Left lung (tissue), 4 donors: ENCODE measurements at regions not wholly inside any gene's neighbourhood (a gene's known extent, or its start where the extent isn't known, plus 50 kb on each side); places are given as distances from the start of the nearest gene placed in this dataset.

ENCODE experiments used
- ATAC-seq: fragments of 200-7000 bp; cut with Tn5 transposase; one replicate; pipeline ENCODE4 v1.9.1; 2020; ENCODE audit warnings: moderate library complexity
- DNase-seq, 4 donors: peaks; one replicate each; pipeline ENCODE4 v3.0.0-alpha.2; 2013 to 2020
- H3K27ac ChIP-seq, 2 donors: fragments of 200-600 bp; sonication (generic) in 1 of 2; one replicate each; pipeline versions ENCODE4 v1.5.0 to v1.8.0; 2020 to 2021
- H3K27me3 ChIP-seq, 2 donors: fragments of 200-600 bp; sonication (generic) in 1 of 2; one replicate each; pipeline versions ENCODE4 v1.5.0 to v1.8.0; 2020 to 2021
- H3K36me3 ChIP-seq, 2 donors: fragments of 200-600 bp; sonication (generic) in 1 of 2; one replicate each; pipeline versions ENCODE4 v1.5.0 to v1.8.0; 2020 to 2021
- H3K4me1 ChIP-seq, 2 donors: fragments of 200-600 bp; one replicate each; pipeline ENCODE4 v1.8.0; 2021
- H3K4me3 ChIP-seq, 2 donors: fragments of 200-600 bp; sonication (generic) in 1 of 2; one replicate each; pipeline versions ENCODE4 v1.5.0 to v1.8.0; 2020 to 2021; ENCODE audit warnings: mild to moderate bottlenecking in 1 of 2
- H3K9me3 ChIP-seq, 2 donors: fragments of 200-600 bp; sonication (generic) in 1 of 2; one replicate each; pipeline versions ENCODE4 v1.5.0 to v1.8.0; 2020 to 2021
- intact Hi-C, 2 donors: fragments of 100-400 bp; cut with DNase I; formaldehyde crosslinking; loops; one replicate each; pipeline versions ENCODE4 v1.11.2 to v1.14.2; 2022
- TF ChIP-seq, protein P1 (sequence below), 2 donors: fragments of 200-600 bp; sonication (generic) in 1 of 2; IDR thresholded peaks; one replicate each; pipeline versions ENCODE4 v1.5.0 to v1.8.0; 2021; ENCODE audit warnings: antibody characterized with exemption in 2 of 2
- donor health status: DM: no; HTN: yes; CAD: no.
- donor health status: DM: no; HTN: no; CAD: no.

DNA sequence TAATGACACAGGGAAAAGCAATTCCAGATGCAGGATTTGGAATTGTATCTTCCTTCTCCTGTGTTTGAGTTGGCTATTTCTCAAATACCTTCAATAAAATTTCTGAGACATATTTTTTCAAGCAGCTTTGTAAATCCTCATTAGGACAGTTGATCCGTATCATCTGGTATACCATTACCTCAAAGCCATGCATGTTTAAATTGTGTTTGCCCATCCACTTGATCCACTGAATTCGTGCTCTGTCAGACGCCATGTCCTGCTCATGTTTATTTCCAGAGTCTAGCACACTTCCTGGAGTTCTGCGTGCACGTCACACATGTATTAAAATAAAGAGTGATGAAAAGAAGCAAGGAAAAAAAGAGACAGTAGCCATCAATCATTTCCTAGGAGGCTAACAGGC lies 141.8 kb upstream of the CDC14C start:
- Histone ChIP-seq H3K9me3 (no peaks in the 10 kb centered on the region), H3K36me3 (no peaks in the 10 kb centered on the region), H3K27ac (no peak overlapping the region), H3K4me3 (no peak overlapping the region), H3K27me3 (no peaks in the 10 kb centered on the region), H3K4me1 (no peaks in the 10 kb centered on the region)
- intact Hi-C loops: no loop called here
- TF ChIP-seq, protein P1, sequence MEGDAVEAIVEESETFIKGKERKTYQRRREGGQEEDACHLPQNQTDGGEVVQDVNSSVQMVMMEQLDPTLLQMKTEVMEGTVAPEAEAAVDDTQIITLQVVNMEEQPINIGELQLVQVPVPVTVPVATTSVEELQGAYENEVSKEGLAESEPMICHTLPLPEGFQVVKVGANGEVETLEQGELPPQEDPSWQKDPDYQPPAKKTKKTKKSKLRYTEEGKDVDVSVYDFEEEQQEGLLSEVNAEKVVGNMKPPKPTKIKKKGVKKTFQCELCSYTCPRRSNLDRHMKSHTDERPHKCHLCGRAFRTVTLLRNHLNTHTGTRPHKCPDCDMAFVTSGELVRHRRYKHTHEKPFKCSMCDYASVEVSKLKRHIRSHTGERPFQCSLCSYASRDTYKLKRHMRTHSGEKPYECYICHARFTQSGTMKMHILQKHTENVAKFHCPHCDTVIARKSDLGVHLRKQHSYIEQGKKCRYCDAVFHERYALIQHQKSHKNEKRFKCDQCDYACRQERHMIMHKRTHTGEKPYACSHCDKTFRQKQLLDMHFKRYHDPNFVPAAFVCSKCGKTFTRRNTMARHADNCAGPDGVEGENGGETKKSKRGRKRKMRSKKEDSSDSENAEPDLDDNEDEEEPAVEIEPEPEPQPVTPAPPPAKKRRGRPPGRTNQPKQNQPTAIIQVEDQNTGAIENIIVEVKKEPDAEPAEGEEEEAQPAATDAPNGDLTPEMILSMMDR (IDR thresholded peaks at IDR 0.05): no peak
- no peak for ATAC-seq
- DNase-seq: no peak

DNA sequence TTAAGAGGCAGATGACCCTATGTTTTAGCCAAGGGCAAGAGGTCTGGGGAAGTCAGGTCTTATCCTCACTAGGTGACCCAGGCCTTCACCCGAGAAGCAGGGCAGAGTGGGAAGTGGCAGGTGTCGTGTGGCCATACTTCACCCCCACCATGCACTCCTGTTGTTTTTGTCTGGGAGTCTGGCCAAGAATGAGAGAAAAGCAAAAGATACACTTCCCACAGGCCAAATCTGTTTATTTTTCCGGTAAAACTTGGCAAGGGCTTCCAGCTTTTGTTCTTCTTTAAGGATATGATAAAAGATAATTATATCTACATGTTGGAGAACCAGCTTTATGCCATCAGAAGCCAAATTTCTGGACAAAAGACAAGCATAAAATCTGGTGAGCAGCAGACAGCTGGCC lies 137.4 kb upstream of the CDC14C start:
- H3K9me3 ChIP-seq: no peaks in the 10 kb centered on the region
- no peaks in the 10 kb centered on the region for H3K4me1 ChIP-seq
- intact Hi-C loops: no loop called here
- TF ChIP-seq, protein P1 (IDR thresholded peaks at IDR 0.05): no peak
- H3K36me3 ChIP-seq: no peaks in the 10 kb centered on the region
- no peak overlapping the region for H3K27ac ChIP-seq
- no peaks in the 10 kb centered on the region for H3K27me3 ChIP-seq
- no peak for ATAC-seq
- no peak overlapping the region for H3K4me3 ChIP-seq
- peak in 1 of 4 donors; percentile 5 for DNase-seq

DNA sequence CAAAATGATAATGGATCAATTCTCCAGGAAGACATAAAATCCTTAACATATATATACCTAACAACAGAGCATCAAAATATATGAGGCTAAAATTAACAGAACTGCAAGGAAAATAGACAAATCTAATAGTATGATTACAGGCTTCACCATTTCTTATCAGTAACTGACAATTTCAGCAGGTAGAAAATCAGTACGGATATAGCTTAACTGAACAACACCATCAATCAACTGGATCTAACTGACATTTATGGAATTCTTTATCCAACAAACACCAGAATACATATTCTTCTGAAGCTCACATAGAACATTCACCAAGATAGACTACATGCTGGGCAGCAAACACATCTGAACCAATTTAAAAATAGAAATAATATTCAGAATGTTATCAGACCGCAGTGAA lies 121.1 kb upstream of the CDC14C start:
- no peak for ATAC-seq
- no peaks in the 10 kb centered on the region for H3K9me3 ChIP-seq
- intact Hi-C loops: no loop called here
- no peaks in the 10 kb centered on the region for H3K36me3 ChIP-seq
- H3K27ac ChIP-seq: no peak overlapping the region
- TF ChIP-seq, protein P1 (IDR thresholded peaks at IDR 0.05): no peak
- no peak overlapping the region for H3K4me3 ChIP-seq
- no peaks in the 10 kb centered on the region for H3K27me3 ChIP-seq
- DNase-seq: no peak
- H3K4me1 ChIP-seq: no peaks in the 10 kb centered on the region

DNA sequence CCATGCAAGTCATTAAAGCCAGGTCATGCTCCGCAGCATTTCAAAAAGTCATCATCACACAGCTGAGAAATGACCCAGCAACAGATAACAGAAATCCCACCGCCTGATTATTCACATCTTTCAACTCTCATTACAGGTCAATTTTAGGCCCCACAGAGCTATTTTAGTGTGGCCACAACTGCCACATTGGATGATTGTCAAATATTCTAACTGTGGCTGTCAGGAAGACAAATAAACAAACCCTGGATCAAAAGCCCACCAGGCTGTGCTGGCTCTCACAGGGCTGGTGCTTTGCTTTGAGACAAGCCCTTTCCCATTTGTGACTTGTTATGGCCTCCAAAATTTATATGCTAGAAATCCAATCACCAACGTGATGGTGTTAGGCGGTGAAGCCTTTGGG lies 117.6 kb upstream of the CDC14C start:
- TF ChIP-seq, protein P1 (IDR thresholded peaks at IDR 0.05): no peak
- Histone ChIP-seq H3K9me3 (no peaks in the 10 kb centered on the region), H3K27me3 (no peaks in the 10 kb centered on the region), H3K27ac (no peak overlapping the region), H3K4me3 (no peak overlapping the region), H3K4me1 (no peaks in the 10 kb centered on the region), H3K36me3 (no peaks in the 10 kb centered on the region)
- ATAC-seq (no peak), DNase-seq (no peak)
- intact Hi-C loops: no loop called here

DNA sequence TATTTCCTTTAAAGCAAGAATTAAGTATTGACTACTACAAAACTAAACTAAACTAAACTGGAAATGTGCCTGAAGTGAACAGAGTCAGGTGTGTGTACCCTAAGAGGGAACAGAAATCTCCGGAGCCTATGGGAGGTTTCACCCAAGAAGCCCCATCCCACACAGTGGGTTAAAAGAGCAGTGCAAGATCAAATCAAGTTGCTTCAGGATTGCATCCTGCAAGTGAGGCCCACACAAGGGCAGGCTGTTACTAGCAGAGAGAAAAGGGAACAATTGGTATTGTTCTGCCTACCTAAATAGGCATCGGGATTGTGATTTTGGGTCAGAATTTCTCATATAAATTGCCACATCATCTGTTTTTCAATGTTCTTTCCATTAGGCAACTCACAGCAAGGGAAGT lies 113.3 kb upstream of the CDC14C start:
- H3K27ac ChIP-seq: no peak overlapping the region
- DNase-seq: no peak
- H3K36me3 ChIP-seq: no peaks in the 10 kb centered on the region
- ATAC-seq: no peak
- no peaks in the 10 kb centered on the region for H3K27me3 ChIP-seq
- intact Hi-C loops: no loop called here
- TF ChIP-seq, protein P1 (IDR thresholded peaks at IDR 0.05): no peak
- H3K9me3 ChIP-seq: no peaks in the 10 kb centered on the region
- H3K4me3 ChIP-seq: no peak overlapping the region
- H3K4me1 ChIP-seq: no peaks in the 10 kb centered on the region
